GM12892 (cell line): ENCODE measurements at regions not wholly inside any gene's neighbourhood (a gene's known extent, or its start where the extent isn't known, plus 50 kb on each side); places are given as distances from the start of the nearest gene placed in this dataset.

ENCODE experiments used
- POLR2AphosphoS5 ChIP-seq: IDR thresholded peaks from 2 replicates; pipeline ENCODE4 v1.6.1; 2011; ENCODE audit warnings: low read depth, low read length, control low read depth
- TAF1 ChIP-seq: IDR thresholded peaks from 2 replicates; pipeline ENCODE4 v1.6.1; 2011; ENCODE audit warnings: low read depth, mild to moderate bottlenecking, control low read depth, low read length, borderline replicate concordance

- no peak for TF ChIP-seq POLR2AphosphoS5
- no peak for TF ChIP-seq TAF1
These were observed 136.2 kb downstream of the HMX1 start for GRCh38 chr4:8735236-8736089.
